HG03045 (cell line): ENCODE measurements at regions not wholly inside any gene's neighbourhood (a gene's known extent, or its start where the extent isn't known, plus 50 kb on each side); places are given as distances from the start of the nearest gene placed in this dataset.
"Not testable (repeated sequence)": the region's sequence is repeated elsewhere in the genome, so short reads cannot be mapped to it uniquely, and the experiment has no call there.

Experiments
- ATAC-seq: cut with Tn5 transposase; IDR thresholded peaks from one replicate; pipeline ENCODE4 v1.9.1; 2021; ENCODE audit warnings: mild to moderate bottlenecking, moderate library complexity; ENCODE audit not compliant: unreplicated experiment

DNA sequence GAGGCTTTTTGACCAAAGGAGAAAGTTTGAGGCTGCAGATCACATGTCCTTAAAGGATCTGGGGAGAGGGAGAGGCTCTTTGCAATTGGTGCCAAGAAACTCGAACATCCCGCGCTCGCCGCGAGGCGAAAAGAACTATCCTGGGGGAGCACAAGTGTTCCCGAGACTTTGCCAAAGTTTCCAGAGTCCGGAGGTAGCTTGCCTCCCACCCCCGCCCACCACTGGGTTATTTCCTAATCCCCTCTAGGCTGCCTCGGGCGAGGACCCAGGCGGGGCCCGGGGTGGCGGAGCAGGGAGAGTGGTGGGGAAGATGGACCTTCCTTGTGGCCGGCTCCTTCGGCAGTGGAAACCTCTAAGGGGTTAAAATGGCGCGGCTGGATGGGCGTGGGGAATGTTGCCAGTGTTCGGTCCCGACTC, 114.5 kb downstream of the KCNRG start:
- ATAC-seq = no peak

DNA sequence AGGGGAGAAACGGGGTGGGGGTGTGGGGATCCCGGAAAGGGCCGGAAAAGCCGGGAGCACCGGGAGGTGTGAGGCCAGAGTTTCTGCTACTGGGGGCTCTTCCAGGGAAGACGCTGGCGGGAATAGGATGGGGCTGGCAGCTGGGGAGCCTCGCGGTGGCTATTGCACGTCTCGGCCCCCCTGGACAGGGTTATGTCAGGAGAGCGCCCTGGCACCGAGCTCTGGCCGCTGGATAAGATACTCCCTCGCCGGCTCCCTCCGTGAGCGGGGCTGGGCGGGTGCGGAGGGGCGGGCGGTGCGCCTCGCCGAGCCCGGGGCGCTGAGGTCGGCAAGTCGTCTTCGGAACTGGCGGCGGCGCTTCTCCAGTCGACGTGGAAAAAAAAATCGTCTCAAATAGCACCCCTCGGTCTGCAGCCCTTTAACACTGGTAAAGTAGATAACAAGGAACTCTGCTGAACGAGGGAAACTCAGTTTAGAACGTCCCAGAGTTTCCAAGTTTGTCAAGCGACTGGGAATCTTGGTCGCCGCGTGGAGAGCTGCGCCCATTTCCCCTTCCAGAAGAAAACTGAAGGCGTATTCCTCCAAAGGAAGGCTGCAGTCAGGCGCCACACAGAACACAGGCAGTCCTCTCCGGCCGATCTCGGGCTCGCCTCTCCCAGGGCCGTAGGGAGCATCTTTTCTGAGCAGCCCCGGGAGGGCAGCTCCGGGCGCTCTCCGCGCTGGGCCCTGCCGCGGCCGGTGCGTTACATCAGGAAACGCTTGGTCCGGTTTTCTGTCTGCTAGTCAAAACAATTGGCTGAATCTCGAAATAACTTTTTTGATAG, 115.1 kb downstream of the KCNRG start:
- no peak for ATAC-seq

DNA sequence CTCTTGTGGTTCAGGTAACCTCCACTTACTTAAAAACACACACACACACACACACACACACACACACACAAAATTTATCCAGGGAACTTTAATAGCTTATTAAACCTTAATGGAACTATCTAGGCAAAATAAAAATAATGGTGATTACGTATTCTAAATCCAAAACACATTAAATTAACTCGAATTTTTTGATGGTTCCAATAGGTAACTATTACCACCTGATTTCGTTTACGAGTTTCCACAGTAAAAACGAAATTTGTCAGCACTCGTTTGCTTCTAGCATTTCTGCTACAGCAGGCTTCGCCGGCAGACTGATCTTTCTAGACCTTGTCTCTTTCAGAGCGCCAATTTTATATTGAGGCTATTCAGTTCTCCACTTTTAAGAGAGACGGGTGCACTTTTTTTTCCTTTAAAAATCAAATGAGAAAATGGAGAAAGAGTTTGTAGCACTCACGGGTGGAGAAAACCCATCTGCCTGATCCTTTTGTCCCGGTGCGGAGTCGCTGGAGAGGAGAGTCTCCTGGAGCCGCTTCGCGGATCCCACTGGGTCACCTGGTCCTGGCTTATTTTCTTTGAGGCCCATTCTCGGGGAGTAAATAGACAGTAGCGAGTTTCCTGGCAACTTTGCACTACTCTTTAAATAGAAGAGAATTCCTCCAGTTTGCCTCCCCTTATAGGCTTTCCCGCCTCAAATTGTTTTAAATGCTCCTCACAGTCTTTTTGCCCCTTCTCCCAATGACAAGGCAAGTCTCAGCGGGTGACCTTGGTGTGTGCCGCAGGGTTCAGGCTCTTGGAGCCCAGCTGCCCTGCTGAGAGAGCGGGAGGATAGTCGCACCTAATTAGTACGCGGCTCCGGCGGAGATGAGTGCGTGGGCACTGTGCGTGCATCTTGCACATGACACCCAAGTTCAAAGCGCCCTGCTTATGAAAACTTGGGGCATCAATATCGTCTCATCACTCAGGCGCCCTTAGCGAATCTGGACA, 117.0 kb downstream of the KCNRG start:
- ATAC-seq = no peak

DNA sequence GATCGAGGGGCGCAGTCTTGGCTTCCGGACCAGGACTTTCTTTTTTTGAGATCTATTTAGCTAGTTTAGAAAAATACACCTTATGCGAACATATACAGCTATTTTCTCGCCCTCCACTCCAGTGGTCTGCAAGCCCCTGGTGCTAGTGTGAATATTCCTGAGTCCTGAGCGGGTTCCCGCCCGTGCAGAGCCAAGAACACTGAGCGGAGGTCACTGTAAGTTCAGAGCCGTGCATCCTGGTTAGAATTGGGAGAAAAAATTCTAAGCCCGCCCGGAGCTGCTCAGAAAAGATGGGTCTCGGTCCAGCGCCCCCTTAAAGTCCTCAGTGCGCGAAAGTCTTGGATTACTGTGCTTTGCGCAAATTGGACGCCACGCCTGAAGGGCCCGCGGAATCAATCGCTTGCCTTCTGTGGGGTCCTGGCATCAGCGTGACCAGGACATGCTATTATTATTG, 117.7 kb downstream of the KCNRG start:
- no peak for ATAC-seq

DNA sequence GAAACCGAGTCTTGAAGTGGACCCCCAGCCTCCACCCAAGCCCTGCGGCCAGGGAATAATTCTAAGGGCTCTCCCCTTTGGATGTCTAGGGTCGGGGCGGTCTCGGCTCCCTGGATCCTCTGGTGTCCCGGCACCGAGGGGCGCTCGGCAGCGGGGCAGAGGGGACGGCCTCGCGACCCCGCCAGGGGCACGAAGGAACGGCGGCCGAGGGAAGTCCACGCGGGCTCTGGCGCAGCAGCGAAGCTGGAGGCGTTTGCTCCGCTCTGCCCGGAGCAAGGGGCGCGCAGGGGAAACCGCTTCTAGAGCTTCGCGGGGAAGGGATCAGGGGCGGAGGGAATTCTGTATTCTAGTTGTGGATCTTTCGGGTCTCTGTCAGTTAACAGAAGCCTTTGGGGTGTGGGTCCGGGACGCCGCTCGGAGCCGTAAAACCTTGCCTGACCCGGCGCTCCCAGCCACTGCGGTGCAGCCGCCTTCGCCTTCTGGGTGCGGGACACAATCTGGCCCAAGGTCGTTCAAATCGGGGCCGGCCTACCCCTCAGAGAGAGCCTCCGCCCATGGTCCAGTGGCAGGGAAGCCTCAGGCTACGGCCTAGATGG, 118.2 kb downstream of the KCNRG start:
- no peak for ATAC-seq

DNA sequence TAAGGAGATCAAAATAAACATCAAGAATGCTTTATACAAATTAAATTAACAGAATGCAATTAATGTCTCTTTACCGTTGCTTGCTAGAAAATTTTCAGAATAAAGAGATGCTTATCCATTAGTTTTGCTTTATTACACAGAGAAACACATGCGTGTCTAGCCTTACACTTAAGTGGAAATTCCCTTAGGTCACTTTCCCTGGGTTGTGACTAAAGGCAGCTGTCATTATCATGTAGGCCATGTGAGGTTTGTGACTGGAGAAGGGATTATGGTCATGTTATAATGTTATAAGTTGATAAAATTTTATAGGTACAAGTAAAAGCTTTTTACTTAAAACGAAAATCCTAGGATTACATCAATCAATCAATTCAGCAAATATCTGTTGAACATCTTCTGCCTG, 121.0 kb downstream of the KCNRG start:
- no peak for ATAC-seq

DNA sequence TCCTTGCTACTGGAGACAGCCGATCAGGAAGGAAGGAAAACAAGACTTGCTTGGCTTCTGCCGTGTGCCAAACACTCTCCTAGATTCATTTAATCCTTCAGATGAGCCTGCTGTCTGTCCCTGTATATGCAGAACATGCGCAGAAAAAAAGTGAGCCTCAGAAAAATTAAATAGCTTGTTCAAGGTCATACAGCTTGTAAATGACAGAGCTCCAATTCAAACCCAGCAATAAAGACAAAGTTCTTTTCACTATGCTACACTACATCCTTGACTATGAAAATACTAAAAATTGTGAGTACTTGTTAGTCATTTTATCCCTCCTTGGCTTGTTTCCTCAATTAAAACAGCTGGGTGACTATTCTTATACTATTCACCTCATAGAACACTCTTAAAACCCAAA, 121.4 kb downstream of the KCNRG start:
- ATAC-seq = no peak

DNA sequence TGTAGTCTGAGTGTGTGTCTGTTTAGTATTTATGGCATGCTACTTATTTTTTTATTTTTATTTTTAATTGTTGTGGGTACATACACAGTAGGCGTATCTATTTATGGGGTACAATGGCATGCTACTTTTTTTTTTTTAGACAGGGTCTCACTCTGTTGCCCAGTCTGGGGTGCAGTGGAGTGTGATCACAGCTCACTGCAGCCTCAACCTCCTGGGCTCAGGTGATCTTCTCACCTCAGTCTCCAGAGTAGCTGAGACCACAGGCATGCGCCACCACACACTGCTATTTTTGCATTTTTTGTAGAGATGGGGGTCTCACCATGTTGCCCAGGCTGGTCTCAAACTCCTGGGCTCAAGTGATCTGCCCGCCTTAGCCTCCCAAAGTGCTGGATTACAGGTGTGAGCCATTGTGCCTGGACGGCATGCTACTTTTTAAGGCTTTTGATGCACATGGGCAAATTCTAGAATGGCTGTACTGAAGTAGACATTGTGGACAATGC, 124.2 kb downstream of the KCNRG start:
- not testable (repeated sequence) for ATAC-seq

DNA sequence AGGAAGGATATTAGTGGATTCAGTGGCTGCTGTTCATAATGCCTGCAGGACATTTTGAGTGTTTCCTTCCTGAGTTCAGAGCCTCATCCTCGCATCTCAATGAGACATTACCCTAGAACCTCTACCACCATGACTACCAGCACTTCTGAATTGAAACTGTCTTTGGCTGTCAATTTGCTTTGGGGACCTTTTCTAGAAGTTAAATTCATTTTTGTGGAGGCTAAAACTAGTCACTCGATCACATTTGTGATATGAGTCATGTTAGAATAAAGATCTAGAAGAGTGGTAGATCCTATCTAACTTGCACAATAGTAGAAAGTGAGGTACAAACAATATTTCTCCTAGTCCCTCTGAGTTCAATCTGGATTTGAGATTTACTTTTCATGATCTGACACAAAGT, 124.9 kb downstream of the KCNRG start:
- ATAC-seq = no peak

DNA sequence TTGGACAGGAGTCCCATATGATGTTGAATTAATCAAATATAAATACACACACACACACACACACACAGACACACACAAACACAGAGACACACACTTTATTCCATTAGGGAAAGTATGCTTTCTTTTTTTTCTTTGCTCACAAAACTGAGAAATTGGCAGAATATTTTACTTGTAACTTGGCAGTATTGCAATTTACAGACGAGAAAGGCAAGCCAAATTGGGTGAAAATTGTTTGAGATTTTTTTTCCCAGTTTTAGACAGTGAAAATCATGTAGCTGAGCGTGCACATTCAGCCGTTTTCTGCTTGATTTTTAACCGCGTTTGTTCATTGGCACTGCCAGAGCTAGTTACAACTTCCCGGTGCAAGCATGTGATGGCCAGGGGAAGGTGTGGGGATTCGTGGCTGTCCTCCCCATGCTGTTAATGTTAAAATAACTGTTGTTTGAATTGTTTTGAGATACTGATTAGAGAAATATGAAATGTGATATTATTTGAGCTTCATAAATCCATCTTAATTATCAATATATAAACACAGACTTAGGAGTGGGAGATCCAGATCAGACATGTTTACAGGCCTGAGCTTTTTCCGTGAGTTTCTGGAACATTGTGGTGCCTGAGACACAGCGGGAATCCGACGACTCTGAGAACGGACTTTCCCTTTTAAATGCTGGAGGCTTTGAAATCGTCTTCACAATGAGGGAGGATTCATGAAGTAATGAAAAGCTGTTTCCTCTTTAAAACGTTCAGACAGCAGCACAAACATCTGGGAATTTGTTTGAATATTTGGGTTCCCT, 125.5 kb downstream of the KCNRG start:
- ATAC-seq = no peak

DNA sequence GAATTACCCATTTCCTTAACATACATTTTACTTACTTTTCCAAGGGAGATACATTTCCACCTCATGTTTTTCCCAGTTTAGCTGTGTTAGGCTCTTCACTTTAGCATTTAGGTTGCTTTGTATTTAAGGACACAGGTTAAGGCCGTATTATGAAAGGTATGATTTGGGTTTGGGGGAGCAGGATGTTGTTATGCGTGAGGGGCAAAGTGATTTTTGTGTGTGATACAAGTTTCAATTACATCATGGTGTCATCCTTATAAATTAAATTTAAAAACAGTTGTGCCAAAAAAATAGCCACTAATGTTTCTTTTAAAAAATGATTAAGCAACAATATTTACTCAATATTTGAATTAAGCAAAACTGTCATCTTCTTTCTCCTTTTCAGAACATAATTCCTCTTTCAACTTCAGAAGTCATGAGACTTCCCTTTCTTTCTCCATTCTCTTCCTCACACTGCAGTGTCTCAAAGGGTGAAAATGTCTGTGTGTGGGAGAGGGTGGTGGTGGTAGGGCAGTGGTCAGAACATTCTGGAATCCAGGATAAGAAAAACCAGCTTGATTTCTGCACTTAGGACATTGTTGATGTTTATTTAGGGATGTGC, 126.2 kb downstream of the KCNRG start:
- no peak for ATAC-seq

DNA sequence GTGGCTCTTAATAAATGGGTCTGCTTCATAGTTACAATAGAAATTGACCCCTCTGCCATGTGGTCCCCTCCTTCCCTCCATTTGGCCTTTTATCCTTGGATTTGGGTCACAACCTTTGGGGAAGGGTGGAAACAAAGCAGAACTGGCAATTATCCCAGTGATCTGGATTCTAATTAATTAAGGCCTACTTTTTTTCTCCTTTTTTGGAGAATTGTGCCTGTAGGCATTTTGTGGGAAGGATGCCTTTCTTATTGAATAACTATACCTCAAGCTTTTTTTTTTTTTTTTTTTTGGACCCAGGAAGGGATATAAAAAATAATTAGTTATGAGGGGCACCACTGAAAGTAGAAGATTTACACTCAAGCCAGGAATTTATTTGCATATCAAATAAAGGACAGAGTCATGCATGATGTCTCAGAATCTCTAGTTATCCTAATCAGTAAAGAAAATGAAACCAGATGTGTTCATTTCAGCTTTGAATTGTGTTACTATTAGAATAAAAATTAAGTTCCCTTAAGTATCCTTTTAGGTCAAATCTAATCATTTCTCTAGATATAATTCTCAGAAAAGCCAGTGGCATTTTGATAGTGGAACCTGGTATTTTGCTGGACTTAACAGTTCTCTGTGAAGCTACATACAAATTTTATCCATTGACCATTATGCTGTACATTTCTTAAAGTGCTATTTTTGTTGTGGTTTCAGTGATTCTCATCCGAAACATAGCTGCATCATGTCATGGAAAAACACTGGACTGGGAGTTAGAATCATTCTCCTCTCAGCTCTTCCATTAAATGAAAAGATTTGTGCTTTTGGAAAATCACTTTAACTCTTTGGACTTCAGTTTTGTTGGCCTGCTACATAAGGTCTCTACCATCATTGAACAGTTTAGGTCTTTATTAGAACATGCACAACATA, 129.3 kb downstream of the KCNRG start:
- ATAC-seq = no peak

DNA sequence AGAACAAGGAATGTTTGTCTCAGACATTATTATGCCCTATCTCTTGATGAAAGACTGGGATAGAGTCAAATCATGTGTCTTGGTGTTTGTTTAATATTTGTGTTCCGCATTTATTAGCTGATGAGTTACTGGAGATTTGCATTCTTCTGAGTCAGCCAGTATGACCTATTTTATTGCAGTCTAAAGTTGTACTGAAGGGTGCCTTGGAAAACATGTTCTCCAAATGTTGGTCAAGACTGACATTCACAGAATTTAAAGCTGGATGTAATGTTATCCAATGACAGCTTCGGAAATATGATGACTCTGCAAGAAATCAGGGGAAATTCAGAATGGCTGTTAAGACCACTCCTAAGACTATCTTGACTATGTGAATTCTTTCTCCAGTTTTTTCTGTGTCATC, 134.0 kb downstream of the KCNRG start:
- no peak for ATAC-seq

DNA sequence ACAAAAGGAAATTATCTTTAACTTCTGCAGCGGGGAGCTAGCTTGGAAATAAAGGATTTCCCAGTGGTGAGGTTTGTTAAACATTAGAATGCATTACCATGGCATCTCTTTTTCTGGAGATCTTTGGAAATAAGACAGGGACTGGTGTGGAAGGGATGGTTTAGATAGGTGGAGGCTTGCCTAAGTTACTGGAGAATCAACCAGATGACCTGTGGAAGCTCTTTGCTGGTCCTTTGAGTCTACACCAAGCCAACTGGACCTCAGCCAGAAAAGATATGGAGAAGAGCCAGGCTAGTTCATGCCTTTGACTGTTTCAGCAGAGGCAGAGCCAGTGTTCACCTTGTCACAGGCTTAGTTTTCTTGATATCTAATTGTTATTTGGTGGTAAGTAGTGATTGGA, 134.7 kb downstream of the KCNRG start:
- no peak for ATAC-seq

DNA sequence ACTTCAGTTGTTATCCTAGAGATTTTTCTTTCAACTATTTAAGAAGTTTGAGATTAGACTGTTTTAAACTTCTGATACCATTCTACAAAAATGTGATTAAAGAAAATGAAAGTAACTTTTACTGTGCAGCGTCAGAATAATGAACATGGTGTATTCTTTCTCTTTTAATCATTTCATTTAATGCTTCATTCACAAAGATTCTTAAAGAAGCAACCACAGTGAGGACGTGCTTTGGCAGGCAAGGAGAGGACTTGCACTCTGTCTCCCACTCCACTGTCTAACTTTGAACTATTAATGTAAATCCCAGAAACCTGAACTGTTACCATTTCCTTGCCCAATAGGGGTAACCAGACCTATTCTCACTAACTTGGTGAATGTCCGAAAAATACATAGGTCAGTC, 137.0 kb downstream of the KCNRG start:
- no peak for ATAC-seq

DNA sequence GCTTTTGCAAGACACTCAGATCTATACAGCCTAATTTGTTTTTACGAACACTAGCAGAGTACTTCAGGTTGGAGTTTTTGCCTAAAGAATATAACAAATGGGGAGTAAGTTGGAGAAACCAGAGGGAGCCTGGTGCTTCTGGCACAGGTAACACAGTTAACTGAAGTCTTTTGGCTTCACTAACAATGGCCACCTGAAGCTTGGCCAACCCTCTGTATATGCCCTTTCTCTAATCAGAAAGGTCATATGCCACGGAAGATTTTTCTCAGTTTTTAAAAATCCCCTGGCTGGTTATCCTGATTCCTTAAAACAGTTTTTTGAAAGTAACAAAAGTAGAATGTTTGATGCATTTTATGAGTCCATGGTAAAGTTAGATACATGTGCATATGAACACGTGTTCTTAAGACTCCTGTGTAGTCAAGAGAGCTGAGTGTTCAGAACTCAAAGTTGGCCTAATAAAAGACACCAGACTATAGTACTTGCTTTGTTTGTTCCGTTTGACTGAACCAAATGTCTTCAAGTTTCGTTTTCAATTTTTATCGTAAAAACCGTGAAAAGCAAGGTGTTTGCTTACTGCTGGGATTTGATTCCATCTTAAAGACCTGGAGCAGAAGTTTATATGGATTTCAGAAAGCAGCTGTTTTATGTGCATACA, 137.5 kb downstream of the KCNRG start:
- peak; percentile 69 for ATAC-seq

DNA sequence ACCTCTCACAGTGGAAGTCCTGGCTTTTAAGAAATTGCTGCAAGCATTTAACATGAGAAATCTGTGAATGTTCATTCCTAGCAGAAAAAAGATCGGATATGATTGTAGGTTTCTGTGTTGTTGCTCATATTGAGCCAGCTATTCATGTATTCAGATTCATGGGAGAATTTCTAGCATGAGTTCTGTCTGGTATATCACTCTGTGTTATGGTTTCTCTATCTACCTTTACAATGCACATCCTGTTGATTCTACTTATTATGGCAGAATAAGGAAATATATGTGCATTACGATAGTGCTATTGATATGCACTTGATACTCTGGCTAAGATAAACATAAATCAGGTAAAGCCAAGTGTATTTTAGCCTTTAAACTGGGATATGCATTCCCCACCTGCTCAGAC, 138.2 kb downstream of the KCNRG start:
- ATAC-seq = no peak

DNA sequence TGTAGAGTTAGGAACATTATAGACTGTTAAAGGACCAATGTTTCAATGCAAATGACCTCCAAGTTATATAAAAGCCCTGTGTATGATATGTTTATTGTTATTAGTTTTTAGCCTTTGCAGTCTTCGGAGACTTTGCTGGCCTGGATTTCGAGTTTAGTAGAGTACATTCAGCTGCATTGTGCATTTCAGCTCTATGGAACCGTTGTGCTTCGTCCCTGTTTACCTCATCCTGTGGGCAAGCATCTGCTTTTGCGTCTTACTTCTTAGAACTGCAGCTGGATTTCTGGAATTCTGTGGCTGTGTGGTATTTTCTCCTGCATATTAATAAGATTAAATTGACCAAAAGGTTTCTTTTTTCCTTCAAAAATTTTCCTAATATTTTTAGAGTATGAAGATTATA, 138.6 kb downstream of the KCNRG start:
- no peak for ATAC-seq
